Right forelimb (tissue), 1 donor: ENCODE measurements at regions not wholly inside any gene's neighbourhood (a gene's known extent, or its start where the extent isn't known, plus 50 kb on each side); places are given as distances from the start of the nearest gene placed in this dataset.

ENCODE experiments used
- DNase-seq: peaks from one replicate; pipeline ENCODE4 v3.0.0-alpha.2; 2018

DNA sequence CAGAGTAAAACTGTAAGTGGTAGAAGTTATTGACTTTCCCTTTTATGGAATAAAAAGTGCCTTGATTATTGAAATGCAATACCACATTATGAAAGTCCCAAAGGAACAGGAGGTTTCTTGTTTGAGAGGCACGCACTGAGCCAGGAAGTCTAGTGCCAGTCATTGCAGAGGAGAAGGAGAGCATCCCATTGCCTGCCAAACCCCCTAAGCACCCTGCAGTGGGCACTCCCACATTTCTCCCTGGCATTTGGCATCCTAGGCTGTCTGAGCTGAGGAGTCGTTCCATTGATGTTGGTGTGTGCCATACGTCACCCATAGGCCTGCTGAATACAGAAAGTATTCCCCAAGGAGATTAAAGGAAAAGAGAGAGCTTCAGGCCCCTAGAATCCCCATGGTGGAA, 85.7 kb upstream of the MBNL2 start:
- no peak for DNase-seq

DNA sequence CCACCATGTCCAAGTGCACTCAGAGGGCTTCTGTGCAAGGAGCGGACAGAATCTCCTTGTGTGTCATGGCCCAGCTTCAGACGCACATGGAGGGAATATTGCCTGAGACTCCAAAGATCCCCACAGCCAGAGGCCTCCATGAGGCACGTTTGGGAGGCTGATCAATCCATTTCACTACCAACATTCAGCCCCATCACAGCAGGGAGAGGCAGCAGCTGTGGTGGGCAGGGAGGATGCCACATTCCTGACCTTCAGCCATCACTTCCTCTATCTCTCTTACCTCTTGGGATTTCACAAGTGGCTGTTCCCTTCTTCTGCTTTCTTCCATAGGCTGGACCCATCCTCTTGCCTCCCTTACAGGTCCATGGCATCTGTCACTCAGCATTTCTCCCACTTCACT, 82.4 kb upstream of the MBNL2 start:
- DNase-seq: no peak

DNA sequence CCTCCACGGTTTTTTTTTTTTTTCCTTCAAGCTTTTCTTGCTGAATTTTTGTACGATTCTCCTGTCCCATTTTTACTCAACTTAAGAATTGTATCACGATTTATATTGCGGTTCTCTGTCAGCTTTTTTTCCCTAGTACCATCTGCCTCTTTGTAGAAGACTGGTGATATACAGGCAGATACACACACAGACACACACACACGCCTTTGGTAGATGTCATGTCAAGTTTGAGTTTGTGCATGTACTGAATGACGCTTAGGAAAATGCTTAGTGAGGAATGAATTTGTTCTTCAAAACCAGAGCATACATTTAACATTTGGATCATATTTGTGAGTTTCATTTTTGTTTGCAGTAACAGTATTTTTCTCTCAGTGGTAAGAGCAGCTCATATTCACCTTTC, 82.0 kb upstream of the MBNL2 start:
- no peak for DNase-seq

DNA sequence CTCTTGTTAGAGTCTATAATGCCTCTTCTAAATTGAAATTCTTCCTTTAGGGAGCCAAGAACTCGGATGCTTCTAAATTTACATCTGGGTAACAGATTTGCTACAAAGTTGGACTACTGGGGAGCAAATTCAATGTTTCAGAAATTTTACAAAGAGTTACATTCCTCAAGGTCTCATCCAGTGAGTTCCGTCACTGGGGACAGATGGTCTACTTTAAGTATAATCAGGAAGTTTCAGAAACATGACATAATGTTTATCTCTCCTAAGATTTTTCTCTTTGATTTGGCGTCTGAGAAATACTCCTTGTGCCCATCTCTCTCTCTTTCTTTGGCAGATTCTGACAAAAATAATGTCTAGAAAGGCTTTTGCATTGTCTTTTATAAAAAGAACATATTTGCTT, 81.5 kb upstream of the MBNL2 start:
- DNase-seq: no peak

DNA sequence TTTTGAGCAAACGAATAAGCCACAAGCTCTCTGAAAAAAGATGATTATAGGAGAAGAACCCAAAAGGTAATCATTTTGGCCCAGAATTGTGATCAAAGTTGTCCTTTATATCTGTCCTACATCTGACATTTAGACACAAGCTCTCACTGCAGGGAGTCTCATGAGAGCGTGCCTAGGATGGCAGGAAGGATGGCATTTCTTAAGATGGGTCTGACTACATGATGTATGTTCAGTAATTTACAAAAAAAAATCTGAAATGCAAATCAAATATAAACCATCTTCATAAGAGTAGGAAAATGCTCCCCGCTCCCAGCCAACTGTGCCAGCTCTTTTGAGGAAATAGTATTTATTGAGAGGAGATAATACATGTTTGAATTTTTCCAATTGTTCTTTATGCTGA, 81.0 kb upstream of the MBNL2 start:
- DNase-seq: no peak

DNA sequence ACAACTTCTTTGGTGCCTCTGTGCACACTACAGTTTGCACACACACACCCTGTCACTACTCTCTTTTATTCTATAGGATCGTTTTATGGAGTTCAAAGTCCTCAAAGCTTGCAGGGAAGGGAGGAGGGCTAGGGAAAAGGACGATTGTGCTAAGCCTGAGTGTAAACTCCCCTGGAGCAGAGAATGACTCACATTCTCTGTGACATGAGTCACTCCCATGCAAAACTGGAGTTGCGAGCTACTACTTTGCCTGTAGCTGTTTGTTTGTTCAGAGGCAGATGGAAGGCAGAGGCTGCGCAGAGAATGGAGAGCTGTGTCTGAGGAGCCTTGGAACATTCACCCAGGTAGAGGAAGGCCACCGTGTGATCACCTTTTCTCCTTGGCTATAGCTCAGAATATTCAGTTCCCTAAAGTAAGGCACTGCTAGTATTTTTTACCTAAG, 80.5 kb upstream of the MBNL2 start:
- no peak for DNase-seq

DNA sequence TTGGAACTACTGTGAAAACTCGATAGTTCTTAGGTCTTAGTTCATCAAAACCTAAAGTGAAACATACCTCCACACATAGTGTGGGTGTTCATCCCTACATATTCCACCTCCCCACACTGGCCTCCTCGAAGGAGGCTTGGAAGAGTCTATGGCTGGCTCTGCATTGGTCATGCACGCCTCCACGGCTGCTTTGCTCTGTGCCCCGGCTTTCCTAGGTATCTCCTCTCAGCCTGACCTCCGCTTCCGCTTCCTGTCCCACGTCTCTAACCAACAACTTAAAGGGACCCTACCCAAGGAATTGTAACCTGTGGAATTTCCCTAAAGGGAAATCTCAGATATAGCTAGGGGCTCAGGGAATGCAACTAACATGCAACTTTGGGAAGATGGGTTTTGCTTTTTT, 79.7 kb upstream of the MBNL2 start:
- no peak for DNase-seq

DNA sequence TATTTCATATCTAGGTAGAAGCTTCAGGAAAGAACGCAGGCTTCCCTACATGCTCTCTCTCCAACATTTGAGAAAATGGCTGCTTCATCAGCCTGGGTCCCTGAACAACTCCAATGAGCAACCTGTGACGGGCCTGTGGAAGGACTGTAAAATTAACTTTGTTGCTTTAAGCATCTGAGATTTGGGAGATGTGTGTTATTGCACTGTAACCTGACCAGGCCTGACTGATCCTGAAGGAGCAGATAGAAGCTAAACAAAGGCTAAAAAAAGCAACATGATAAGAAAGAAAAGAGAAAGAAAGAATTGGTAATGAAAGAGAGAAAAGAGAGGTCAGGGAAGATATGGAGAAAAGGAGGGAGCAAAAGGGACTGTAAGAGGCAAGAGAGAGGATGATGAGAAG, 77.1 kb upstream of the MBNL2 start:
- DNase-seq: no peak

DNA sequence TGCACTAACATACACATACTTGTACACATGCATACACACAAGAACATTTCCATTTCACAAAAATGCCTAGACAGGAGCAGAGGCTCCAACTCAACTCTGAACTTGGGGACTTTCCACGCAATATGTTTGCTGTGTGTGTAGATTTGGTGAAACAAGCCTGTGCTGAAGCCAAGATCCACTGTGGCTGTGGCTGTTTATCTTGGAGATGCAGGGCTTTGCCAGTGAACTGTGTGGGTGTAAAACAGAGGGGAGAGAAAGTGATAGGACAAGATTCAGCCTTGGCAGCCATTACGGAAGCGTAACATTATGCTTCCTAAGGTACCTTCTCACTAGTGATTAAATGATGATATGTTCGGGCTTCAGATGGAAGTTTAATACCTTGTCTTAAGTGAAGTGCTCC, 73.2 kb upstream of the MBNL2 start:
- no peak for DNase-seq

DNA sequence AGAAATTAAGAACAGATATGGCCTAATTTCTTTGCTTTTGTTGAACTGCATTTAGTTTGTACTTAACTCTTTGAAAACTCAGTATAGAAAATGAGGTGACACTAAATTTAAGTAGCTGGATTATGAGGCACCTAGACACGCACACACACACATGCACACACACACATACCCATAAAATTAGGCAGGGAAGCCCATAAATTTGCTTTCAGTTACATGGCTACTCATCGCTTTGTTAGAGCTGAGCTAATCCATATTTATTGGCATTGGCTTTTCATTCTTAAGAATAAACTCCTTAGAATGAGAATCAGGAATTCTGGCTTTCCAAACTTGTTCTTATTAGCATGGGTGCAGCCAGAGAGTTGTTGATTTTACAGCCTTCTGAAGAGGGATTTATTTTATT, 61.7 kb upstream of the MBNL2 start:
- DNase-seq: no peak

DNA sequence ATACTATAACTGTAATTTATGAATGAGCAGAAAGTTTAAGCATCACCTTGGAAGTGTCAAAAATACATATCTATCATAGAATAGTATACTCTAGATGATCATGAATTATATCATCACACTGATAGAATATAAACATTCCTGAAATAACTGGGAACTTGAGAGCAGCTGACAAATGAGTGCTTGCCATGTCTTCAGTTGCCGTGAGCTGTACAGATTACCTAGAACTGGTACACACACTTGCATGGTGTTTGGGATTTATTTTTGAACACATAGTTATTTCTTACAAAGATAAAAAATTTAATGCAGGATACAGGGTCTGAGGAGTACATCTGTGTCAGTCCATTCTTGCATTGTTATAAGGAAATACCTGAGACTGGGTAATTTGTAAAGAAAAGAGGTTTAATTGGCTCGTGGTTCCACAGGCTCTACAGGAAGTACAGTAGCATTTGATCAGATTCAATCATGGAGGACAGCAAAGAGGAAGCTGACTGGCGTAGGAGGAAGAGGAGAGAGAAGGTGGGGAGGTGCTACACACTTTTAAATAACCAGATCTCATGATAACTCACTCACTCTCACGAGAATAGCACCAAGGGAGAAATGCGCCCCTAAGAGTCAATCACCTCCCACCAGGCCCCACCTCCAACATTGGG, 60.4 kb upstream of the MBNL2 start:
- DNase-seq: no peak

DNA sequence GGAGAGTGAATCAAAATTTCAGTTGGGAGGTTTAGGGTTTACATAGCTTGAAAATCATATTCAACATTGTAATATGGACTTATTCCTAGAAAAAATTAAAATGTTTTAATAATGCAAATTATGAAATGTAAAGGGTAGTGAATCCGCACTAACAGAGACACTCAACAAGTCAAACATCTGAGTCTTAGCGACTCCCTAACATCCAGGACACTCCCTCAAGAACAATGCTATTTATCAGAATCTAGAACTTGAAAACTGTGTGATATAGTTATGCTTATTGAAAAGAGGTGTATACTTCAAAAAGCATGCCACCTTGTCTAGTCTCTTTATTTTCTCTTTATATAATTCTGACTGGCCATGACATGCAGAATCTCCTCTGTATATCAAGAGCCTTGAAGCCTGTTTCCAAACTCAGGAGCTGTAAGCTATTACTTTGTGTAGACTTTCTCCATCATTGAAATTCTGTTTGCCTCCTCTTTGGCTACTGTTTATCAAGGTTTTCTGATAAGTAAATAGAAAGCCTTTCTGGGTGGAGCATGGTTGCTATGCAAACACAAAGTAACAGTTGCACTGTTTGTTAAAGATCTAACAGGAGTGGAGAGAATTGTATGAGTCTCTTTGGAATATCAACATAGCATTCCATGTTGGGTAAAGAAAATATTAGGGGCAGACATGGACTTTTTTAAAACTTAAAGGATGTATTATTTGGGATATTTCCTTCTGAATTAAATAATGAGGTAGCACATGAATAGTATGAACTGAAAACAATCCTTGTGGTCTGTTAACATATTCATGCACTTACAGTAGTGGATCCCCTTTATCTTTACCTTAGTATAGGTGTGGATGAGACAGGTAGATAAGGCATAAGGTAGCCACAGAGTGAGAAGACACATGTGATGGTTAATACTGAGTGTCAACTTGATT, 56.4 kb upstream of the MBNL2 start:
- DNase-seq: no peak

DNA sequence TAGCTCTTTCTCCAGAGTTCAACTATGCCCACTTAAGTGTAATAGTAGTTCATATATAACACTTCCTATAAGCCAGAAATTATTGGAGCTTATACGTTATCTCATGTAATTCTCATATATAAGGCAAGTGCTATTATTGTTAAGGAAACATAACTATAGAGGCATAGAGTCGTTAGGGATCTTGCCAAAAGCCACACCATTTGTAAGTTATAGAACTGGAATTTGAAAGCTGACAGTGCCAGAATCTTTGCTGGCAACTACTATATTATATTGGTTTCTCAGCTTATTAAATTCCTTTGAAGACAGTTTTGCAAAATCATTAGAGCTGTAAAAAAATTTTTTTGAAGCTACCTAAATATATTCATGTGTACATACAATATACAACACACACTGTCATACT, 51.0 kb upstream of the MBNL2 start:
- no peak for DNase-seq
